ENCODE measurements at regions not wholly inside any gene's neighbourhood (a gene's known extent, or its start where the extent isn't known, plus 50 kb on each side); places are given as distances from the start of the nearest gene placed in this dataset.

DNA sequence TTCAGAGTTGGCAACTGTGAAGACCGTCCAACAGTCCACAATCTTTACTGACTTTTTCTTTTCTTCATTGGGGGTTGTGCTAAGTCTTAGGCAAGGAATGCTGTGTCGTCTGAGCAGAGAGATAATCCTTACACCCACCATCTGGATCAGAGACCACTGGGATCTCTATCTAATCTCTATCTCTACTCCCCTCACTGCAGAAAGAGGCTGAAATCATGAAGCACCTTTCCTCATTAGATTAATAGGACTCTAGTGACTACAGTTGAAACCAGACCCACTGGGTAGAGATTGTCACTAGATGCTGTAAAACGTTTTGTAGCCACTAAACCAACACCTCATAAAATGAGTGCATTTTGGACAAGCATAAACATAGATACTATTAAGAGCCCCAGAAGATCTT lies 387.4 kb upstream of the CELF2 start:
- H2BK5ac ChIP-seq (ENCODE audit: low read depth, low read length, poor library complexity, severe bottlenecking) = no peak overlapping the region
- H4K20me1 ChIP-seq (ENCODE audit: insufficient read depth, low read length) = no peaks in the 10 kb centered on the region
- no peak overlapping the region for H4K8ac ChIP-seq (ENCODE audit: low read depth in 2 of 2, low read length in 2 of 2)
- peaks cover 2% of the 10 kb centered on the region; the same call in 1 of the 2 replicates for H3K4me1 ChIP-seq (ENCODE audit: control insufficient read depth, insufficient read depth, low read length)
- WGBS, 2 experiments (ENCODE audit: extremely low coverage in 2 of 2, insufficient read length in 1 of 2) = no CpG with 5 or more reads among the region's 3 CpGs
- intact Hi-C loops (cut with micrococcal nuclease) (no loop called here), dilution Hi-C loops (cut with HindIII; ENCODE audit: low sequenced_read_pairs, unreplicated experiment) (no loop called here), in situ Hi-C loops (cut with MboI; ENCODE audit: low sequenced_read_pairs) (no loop called here)
- no peaks in the 10 kb centered on the region for H3K9me3 ChIP-seq (ENCODE audit: control insufficient read depth, insufficient read depth, low read length)
- H4K5ac ChIP-seq (ENCODE audit: low read depth, low read length) = no peak overlapping the region
- ChIA-PET CTCF (no interaction called here), POLR2A (ENCODE audit: unreplicated experiment) (interaction anchor here (0.6 kb wide), 1 partner anchor 27 kb away, joined by 5 read pairs; no protein-coding TSS in a partner anchor)
- H3K4ac ChIP-seq (ENCODE audit: low read depth, low read length) = no peak overlapping the region
- H3K9ac ChIP-seq (ENCODE audit: low read depth, low read length) = no peak overlapping the region
- no peaks in the 10 kb centered on the region; the same call in 1 of the 2 replicates for H3K27me3 ChIP-seq (ENCODE audit: control insufficient read depth, insufficient read depth, low read length)
- no peaks in the 10 kb centered on the region for H3K36me3 ChIP-seq (ENCODE audit: control insufficient read depth, insufficient read depth, low read length)
- no peak overlapping the region for H2AK5ac ChIP-seq (ENCODE audit: low read depth, low read length)
- DNase-seq (no peak), ATAC-seq (ENCODE audit: low read depth) (no peak)
- H2AK9ac ChIP-seq (replicated peaks; ENCODE audit: low read depth, low read length, poor library complexity) = no peak overlapping the region
- H3K4me3 ChIP-seq (ENCODE audit: insufficient read depth, low read depth, low read length) = no peak overlapping the region
- H3K56ac ChIP-seq (ENCODE audit: extremely low read depth, insufficient read depth, low read length) = no peak overlapping the region
- no peak overlapping the region for H2BK120ac ChIP-seq (ENCODE audit: low read depth, low read length)
- H3K14ac ChIP-seq (replicated peaks; ENCODE audit: low read depth, low read length) = no peak overlapping the region
- TF ChIP-seq MAFK (IDR thresholded peaks at IDR 0.05; ENCODE audit: low read depth, low read length) = no peak
- TF ChIP-seq POLR2A (IDR thresholded peaks at IDR 0.05; ENCODE audit: low read depth, low read length) = no peak
- no peak for TF ChIP-seq MXI1 (IDR thresholded peaks at IDR 0.05; ENCODE audit: borderline replicate concordance, low read depth, low read length)
- TF ChIP-seq ELK1 (IDR thresholded peaks at IDR 0.05; ENCODE audit: borderline replicate concordance, low read depth, low read length) = no peak
- no peak for TF ChIP-seq MAZ (IDR thresholded peaks at IDR 0.05; ENCODE audit: borderline replicate concordance, low read depth, low read length)
- TF ChIP-seq, protein P1, sequence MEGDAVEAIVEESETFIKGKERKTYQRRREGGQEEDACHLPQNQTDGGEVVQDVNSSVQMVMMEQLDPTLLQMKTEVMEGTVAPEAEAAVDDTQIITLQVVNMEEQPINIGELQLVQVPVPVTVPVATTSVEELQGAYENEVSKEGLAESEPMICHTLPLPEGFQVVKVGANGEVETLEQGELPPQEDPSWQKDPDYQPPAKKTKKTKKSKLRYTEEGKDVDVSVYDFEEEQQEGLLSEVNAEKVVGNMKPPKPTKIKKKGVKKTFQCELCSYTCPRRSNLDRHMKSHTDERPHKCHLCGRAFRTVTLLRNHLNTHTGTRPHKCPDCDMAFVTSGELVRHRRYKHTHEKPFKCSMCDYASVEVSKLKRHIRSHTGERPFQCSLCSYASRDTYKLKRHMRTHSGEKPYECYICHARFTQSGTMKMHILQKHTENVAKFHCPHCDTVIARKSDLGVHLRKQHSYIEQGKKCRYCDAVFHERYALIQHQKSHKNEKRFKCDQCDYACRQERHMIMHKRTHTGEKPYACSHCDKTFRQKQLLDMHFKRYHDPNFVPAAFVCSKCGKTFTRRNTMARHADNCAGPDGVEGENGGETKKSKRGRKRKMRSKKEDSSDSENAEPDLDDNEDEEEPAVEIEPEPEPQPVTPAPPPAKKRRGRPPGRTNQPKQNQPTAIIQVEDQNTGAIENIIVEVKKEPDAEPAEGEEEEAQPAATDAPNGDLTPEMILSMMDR (conservative IDR thresholded peaks at IDR 0.05; ENCODE audit: low read depth, low read length) = no peak
- no peak for TF ChIP-seq RCOR1 (IDR thresholded peaks at IDR 0.05; ENCODE audit: insufficient replicate concordance, low read length)
- TF ChIP-seq FOS (IDR thresholded peaks at IDR 0.05; ENCODE audit: low read depth, low read length) = no peak
- no peak for TF ChIP-seq USF2 (IDR thresholded peaks at IDR 0.05; ENCODE audit: low read depth, low read length)
- no peak for TF ChIP-seq RAD21 (IDR thresholded peaks at IDR 0.05; ENCODE audit: low read length)
- no peak for TF ChIP-seq BHLHE40 (IDR thresholded peaks at IDR 0.05; ENCODE audit: low read depth, low read length)
- no peak for TF ChIP-seq NFE2L2 (IDR thresholded peaks at IDR 0.05; ENCODE audit: low read depth, low read length)
- no peak for TF ChIP-seq RFX5 (IDR thresholded peaks at IDR 0.05; ENCODE audit: low read depth, low read length)
- no peak for TF ChIP-seq CEBPB (IDR thresholded peaks at IDR 0.05; ENCODE audit: low read depth, low read length)
- no peak for TF ChIP-seq SMC3 (IDR thresholded peaks at IDR 0.05; ENCODE audit: low read depth, low read length)
- no peak overlapping the region for H2AFZ ChIP-seq (replicated peaks; ENCODE audit: low read length, poor library complexity)
- no peaks in the 10 kb centered on the region for H3K79me1 ChIP-seq (ENCODE audit: low read depth in 1 of 2, low read length in 2 of 2)
- H4K91ac ChIP-seq (ENCODE audit: insufficient read depth, low read depth, low read length) = no peak overlapping the region
- H3K4me2 ChIP-seq (ENCODE audit: low read depth, low read length) = no peak overlapping the region
- no peak overlapping the region for H3K27ac ChIP-seq (ENCODE audit: insufficient read depth, low read length)
- no peak overlapping the region for H3K23ac ChIP-seq (ENCODE audit: low read depth, low read length)
- no TSS peak for BruUV-seq (replicated peaks)
- H3K18ac ChIP-seq (ENCODE audit: low read depth, low read length) = no peak overlapping the region
- no peak overlapping the region for H2BK20ac ChIP-seq (ENCODE audit: low read depth, low read length)
- H3K9me1 ChIP-seq (ENCODE audit: insufficient read depth, low read length) = no peaks in the 10 kb centered on the region
- H2BK15ac ChIP-seq (ENCODE audit: low read depth, low read length) = no peak overlapping the region

Measured in IMR-90 (cell line).